Fibroblast of gingiva (primary cell): ENCODE measurements at regions not wholly inside any gene's neighbourhood (a gene's known extent, or its start where the extent isn't known, plus 50 kb on each side); places are given as distances from the start of the nearest gene placed in this dataset.
A peak's percentile ranks its signal among the peaks of the same experiment; 100 is the strongest.

ENCODE experiments used
- DNase-seq: peaks from one replicate; pipeline ENCODE4 v3.0.0-alpha.2; 2011; ENCODE audit warnings: low read depth

- DNase-seq: no peak
Observed at GRCh38 chr6:44679438-44680201, 292.1 kb downstream of the CDC5L start.

GRCh38 chr6:44680202-44680720, 292.8 kb downstream of the CDC5L start:
- DNase-seq: no peak

DNA sequence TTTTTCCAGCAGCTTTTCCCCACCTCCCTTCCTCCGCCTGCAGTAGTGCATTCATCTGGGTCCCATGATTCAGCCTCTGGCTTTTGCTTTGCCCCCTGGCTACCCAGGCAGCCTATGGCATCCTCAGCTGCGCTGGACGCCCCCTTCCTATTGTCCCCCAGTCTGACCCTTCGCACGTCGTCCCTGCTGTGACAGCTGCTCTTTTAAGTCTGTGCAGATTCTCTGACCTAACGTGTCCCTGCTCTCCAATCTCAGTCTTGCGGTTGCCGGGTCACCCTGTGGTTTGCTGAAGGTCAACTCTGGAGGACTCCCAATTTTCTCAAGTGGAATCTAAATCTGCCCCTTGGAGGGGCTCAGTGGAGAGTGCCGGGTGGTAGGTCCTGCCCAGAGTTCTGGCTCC, 294.3 kb downstream of the CDC5L start:
- no peak for DNase-seq

DNA sequence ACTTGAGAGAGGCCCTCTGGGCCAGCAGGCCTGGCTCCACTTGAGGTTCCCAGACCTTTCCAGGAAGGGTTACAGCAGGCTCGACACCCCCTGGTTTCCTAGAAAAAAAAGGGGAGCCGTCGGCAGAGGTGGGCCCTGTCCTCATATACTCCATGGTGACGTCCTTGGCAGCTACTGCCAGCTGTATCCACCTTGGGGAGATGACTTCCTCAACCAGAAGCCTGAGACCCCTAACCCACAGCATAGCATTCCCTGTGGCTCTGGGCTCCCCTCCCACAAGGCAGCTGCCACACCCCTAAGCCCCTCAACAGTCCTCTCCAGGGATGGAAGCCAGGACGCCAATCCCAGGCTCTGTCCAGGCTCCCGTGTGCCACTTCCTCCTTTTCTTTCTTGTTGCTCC, 294.8 kb downstream of the CDC5L start:
- no peak for DNase-seq

- DNase-seq: no peak
Observed at GRCh38 chr6:44682987-44683779, 295.7 kb downstream of the CDC5L start.

DNA sequence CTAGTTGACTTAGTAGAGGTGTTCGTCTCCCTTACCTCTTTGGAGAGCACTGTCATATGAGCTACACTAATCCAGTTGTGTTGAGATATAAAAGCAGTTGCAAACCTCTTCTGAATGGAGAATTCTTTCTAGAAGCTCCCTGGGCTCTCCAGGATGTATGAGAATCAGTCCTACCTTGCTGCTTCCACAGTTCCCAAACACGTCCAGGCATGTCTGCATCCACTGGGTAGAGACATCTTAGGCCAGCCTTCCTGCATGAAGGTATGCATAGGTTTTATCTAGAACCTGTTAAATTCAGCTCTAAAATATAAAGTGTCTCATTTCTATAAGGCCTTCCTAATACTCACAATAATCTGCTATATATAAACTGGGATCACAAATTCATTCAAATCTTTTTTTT, 297.7 kb downstream of the CDC5L start:
- no peak for DNase-seq

DNA sequence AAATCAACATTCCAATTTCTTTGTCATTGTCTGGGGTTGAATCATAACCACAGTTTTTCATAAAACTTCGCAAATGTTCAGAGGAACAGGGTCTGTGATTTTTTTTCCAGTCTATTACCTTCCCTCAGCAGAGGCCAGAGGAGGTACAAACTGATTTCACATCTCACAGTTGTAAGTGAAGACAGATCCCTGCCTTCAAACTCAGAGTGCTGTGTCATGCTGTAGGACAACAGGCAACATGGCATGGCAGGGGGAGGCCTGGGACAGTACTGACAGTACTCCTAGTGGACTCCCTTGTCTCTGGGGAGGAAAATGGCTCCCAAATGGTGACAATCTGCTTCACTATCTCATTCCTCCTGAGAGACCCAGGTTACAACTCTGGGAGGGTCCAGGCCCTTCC, 308.6 kb downstream of the CDC5L start:
- DNase-seq: peak; percentile 38

- DNase-seq: peak; percentile 65
Observed at GRCh38 chr6:44696686-44697085, 309.2 kb downstream of the CDC5L start.

GRCh38 chr6:44697327-44697726, 309.8 kb downstream of the CDC5L start:
- no peak for DNase-seq

GRCh38 chr6:44698602-44699001, 311.1 kb downstream of the CDC5L start:
- DNase-seq: no peak

DNA sequence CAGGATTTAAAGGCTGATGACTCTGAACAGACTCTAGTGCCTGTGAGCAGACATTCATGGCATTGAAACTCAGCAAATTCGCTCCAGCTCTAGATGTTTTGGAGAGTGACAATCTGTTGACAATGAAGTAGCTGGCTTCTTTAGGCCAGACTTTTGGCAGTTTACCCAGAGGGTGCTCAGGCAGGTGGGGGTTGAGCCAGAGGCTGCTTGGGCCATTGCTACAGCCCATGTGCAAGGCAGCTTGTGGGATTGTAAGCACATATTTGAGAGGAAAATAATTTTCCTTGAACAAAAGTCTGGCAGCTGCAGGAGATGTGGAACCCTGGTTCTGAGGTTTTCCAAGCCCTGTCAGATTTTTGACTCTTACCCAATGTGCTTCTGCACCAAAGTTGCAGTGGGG, 311.6 kb downstream of the CDC5L start:
- DNase-seq: peak; percentile 29

DNA sequence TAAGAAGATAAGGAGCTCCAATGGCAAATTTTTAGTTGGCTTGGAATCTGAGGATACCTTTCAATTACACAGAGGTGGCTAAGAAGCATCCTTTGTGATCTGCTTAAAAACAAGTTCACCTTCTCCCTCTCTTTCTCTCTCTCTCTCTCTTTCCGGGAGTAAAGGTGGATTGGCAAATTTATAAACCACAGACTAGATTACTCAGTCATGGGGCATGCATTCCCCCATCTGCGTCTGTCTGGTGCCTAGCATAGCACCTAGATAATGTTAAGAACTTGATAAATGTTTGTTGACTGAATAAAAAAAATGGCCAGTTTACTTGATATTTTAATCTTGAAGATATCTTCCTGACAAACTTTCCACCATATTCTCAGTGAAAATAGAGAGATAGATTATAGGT, 312.3 kb downstream of the CDC5L start:
- no peak for DNase-seq

DNA sequence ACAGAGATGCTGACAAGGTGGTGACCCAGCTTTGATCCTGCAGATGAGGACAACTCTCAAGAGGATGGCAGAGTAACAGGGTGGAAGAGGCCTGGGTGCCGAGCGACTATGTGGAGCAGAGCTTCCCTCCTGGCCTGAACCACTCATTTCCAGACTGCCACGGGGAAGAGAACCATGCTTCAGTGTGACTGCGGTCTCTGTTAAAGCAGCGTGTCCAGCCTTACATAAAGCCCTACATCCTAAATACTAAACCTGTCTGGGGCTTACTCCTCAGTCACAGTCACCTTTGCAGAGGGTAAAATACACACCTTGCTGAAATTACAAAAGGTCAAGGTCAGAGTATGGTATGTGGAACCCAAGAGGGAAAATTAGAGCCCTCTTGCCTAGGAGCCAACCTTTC, 312.9 kb downstream of the CDC5L start:
- no peak for DNase-seq

DNA sequence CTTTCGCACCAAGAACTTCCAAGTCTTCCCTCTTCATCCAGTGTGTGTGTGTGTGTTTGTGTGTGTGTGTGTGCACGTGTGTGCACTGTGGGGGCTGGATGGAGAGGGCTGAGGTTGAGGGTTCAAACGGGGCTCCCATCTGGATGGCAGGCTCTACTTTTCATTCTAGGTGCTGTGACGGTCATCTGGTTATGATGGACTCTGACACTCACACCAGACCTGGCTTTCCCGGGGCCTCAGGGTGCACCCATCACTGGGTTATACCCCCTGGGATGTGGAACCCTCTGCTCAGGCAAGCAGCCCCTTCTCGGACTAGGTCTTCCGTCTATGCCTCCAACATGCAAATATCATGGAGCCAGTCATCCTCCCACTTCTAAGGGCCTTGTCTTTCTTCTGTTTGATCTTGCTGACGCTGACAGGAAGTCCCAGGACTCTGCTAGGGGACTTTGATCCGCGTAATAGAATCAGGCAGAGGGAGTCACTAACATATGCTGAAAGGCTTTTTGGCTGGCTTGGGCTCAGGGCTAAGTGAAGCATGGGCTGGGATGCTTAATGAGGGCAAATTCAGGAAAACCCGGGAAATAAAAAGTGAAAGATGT, 313.6 kb downstream of the CDC5L start:
- no peak for DNase-seq

GRCh38 chr6:44701637-44702101, 314.2 kb downstream of the CDC5L start:
- no peak for DNase-seq

DNA sequence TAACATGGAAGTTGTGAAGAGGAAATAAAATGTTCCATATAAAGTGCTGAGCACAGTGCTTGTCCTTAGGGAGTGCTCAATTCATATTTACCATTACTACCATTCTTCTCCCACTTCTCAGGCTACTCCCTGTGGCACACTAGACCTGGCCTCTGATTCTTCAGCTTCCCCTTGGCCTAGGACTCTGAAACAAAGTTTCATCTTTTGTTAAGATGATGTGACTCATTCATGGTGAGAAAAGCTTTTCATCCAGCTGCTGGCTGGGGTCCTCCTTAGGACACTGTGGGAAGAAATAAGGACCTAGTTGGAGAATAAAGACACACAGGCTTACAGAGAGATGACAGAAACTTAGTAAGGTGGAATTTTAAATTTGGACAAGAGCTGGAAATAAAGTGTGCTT, 314.8 kb downstream of the CDC5L start:
- no peak for DNase-seq

- DNase-seq: no peak
Observed at GRCh38 chr6:44704240-44705150, 317.0 kb downstream of the CDC5L start.

- DNase-seq: no peak
Observed at GRCh38 chr6:44705596-44705995, 318.1 kb downstream of the CDC5L start.

DNA sequence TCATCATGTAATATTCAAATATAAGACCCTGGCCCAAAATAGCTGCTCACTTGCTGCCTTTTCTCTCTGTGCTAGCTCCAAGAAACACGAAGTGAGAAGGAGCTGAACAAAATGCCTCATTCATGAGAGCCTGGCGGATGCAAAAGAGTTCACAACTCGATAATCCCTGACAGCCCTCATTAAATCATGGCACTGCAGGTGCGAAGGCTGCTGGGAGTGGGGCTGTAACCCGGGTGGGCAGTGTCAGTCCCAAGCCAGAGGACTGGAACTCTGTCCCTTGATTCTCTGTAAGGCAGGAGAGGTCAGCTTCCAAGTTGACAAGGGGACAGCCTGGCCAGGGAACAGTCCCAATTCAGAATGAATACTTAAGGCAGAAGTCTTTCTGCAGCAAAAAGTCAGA, 318.5 kb downstream of the CDC5L start:
- DNase-seq: no peak

DNA sequence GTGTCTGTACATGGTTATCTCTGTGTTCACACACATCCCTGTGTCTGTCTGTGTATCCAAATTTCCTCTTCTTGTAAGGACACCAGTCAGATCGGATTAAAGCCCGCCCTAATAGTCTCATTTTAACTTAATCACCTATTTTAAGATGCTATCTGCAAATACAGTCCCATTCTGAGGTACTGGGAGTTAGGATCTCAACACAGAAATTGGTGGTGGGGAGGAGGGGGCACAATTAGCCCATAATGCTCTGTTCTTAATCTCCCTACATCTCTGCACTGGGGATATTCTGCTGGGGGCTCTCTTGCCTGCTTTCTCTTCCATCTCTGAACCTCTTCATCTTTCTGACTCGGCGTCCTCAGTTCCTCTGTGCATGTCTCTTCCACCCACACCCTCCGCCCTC, 320.7 kb downstream of the CDC5L start:
- DNase-seq: no peak

DNA sequence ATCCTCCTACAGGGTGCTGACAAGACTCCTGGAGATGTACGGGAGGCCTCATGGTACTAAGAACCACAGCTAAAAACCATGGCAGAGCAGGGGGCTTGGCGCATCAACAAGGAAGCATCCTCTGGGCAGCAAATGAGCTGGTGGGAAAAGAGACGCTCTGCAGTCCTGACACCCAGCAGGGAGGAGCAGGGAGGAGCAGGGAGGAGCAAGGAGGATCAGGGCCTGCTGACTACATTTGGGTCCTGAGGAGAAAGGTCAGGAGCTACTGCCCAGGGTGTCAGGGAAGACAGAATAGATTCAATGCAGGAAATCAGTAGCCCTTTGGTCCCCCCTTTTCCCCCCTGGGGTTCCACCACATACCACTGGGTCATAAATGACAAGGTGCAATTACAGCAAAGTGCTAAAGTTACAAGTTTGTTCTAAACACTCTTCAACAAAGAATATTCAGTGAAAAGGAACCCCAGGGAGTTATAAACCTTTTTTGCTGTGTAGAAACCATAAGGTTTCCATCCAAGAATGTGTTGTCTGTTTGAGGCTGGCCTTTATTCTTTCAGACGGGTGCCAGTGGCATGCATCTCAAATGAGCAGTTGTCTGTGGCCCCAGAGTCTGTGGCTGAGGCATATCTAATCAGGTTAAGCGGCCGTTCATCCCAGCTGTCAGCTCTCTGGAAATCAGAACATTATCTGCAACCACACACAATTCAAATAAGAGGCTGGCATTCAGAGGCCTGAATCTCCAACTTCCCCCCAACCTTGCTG, 325.0 kb downstream of the CDC5L start:
- no peak for DNase-seq
